ENCODE measurements at regions not wholly inside any gene's neighbourhood (a gene's known extent, or its start where the extent isn't known, plus 50 kb on each side); places are given as distances from the start of the nearest gene placed in this dataset.
"Not testable (repeated sequence)": the region's sequence is repeated elsewhere in the genome, so short reads cannot be mapped to it uniquely, and the experiment has no call there.

GRCh38 chr4:177957596-177958360 lies 515.5 kb upstream of the AGA start:
- no peak for DNase-seq

GRCh38 chr4:177960566-177960965 lies 518.3 kb upstream of the AGA start:
- no peak for DNase-seq

- DNase-seq, result no peak
Observed at GRCh38 chr4:177961761-177962380, 519.6 kb upstream of the AGA start.

GRCh38 chr4:177964061-177964460 lies 521.8 kb upstream of the AGA start:
- DNase-seq, result no peak

GRCh38 chr4:177964693-177965168 lies 522.5 kb upstream of the AGA start:
- DNase-seq, result no peak

- no peak for DNase-seq
Observed at GRCh38 chr4:177967328-177967727, 525.1 kb upstream of the AGA start.

GRCh38 chr4:177968817-177969442 lies 526.7 kb upstream of the AGA start:
- no peak for DNase-seq

GRCh38 chr4:177974461-177974860 lies 532.2 kb upstream of the AGA start:
- no peak for DNase-seq

GRCh38 chr4:177975315-177975987 lies 533.2 kb upstream of the AGA start:
- no peak for DNase-seq

- no peak for DNase-seq
Observed at GRCh38 chr4:177986236-177986635, 544.0 kb upstream of the AGA start.

GRCh38 chr4:177987896-177988295 lies 545.7 kb upstream of the AGA start:
- no peak for DNase-seq

GRCh38 chr4:177989503-177990201 lies 547.4 kb upstream of the AGA start:
- DNase-seq, result no peak

GRCh38 chr4:178003098-178003657 lies 560.9 kb upstream of the AGA start:
- DNase-seq, result no peak

- no peak for DNase-seq
Observed at GRCh38 chr4:178010596-178010995, 568.4 kb upstream of the AGA start.

- not testable (repeated sequence) for DNase-seq
Observed at GRCh38 chr4:178015046-178015445, 572.8 kb upstream of the AGA start.

GRCh38 chr4:178026999-178027398 lies 584.8 kb upstream of the AGA start:
- DNase-seq, result no peak

- no peak for DNase-seq
Observed at GRCh38 chr4:178027796-178028195, 585.6 kb upstream of the AGA start.

- no peak for DNase-seq
Observed at GRCh38 chr4:178028481-178028880, 586.2 kb upstream of the AGA start.

GRCh38 chr4:178037459-178038214 lies 595.4 kb upstream of the AGA start:
- no peak for DNase-seq

- no peak for DNase-seq
Observed at GRCh38 chr4:178056996-178057395, 614.8 kb upstream of the AGA start.

GRCh38 chr4:178063568-178063967 lies 621.3 kb upstream of the AGA start:
- DNase-seq, result no peak

Data from left hindlimb (tissue), 1 donor.